ENCODE measurements at regions not wholly inside any gene's neighbourhood (a gene's known extent, or its start where the extent isn't known, plus 50 kb on each side); places are given as distances from the start of the nearest gene placed in this dataset.

DNA sequence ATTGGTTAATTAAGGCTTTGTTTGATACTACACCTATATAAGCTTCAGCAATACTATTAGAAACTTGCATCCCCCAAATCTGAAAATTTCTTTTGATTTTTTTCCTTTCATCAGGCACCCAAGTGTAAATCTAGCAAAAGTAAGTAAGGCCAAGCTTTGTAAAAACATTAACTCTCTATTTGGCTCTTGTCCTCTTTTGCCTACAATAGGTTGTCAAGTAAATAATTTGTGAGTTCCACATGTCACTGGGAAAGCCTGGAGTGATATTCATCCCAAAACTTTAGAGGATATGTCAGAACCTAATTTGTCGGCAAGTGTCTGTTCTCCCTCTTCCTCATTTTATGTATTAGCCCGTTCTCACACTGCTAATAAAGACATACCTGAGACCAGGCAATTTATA lies 492.4 kb downstream of the IPMK start:
- Mint-ChIP-seq H3K4me3 (ENCODE audit: unreplicated experiment) (no peak overlapping the region), H3K27me3 (ENCODE audit: insufficient read depth, unreplicated experiment) (no peaks in the 10 kb centered on the region), H3K27ac (ENCODE audit: low read depth, unreplicated experiment) (no peak overlapping the region), H3K36me3 (ENCODE audit: insufficient read depth, unreplicated experiment) (no peaks in the 10 kb centered on the region), H3K4me1 (ENCODE audit: insufficient read depth, unreplicated experiment) (peaks cover 10% of the 10 kb centered on the region), H3K9me3 (ENCODE audit: unreplicated experiment) (peaks cover 14% of the 10 kb centered on the region)
- BruUV-seq (replicated peaks): no TSS peak
- POLR2A ChIA-PET: interaction anchor here (1.8 kb wide), 1 partner anchor 14 kb away, joined by 4 read pairs; no protein-coding TSS in a partner anchor
- CTCF ChIA-PET: no interaction called here
- DNase-seq (ENCODE audit: unreplicated experiment): no peak
- no peak for TF ChIP-seq CTCF (IDR thresholded peaks at IDR 0.05; ENCODE audit: unreplicated experiment)
- intact Hi-C loops (cut with micrococcal nuclease): no loop called here

GRCh38 chr10:57769298-57769697 lies 498.4 kb downstream of the IPMK start:
- POLR2A ChIA-PET: no interaction called here
- Mint-ChIP-seq H3K4me3 (ENCODE audit: unreplicated experiment) (no peak overlapping the region), H3K27ac (ENCODE audit: low read depth, unreplicated experiment) (no peak overlapping the region), H3K27me3 (ENCODE audit: insufficient read depth, unreplicated experiment) (no peaks in the 10 kb centered on the region), H3K4me1 (ENCODE audit: insufficient read depth, unreplicated experiment) (peaks cover 10% of the 10 kb centered on the region), H3K36me3 (ENCODE audit: insufficient read depth, unreplicated experiment) (no peaks in the 10 kb centered on the region), H3K9me3 (ENCODE audit: unreplicated experiment) (peaks cover 8% of the 10 kb centered on the region)
- DNase-seq (ENCODE audit: unreplicated experiment): no peak
- TF ChIP-seq CTCF (IDR thresholded peaks at IDR 0.05; ENCODE audit: unreplicated experiment): no peak
- no TSS peak for BruUV-seq (replicated peaks)
- intact Hi-C loops (cut with micrococcal nuclease): no loop called here
- CTCF ChIA-PET: interaction anchor here (0.6 kb wide), 1 partner anchor 113 kb away, joined by 3 read pairs; no protein-coding TSS in a partner anchor

DNA sequence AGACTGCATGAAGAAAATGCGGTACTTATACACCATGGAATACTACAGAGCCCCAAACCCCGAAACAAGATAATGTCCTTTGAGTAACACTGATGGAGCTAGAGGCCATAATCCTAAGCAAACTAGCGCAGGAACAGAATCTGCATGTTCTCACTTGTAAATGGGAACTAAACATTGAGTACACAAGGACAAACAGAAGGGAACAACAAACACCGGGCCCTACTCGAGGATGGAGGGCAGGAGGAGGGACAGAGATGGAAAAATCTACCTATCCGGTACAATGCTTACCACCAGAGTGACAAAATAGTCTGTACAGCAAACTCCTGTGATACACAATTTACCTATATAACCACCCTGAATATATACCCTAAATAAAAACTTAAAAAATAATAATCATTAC lies 507.9 kb downstream of the IPMK start:
- intact Hi-C loops (cut with micrococcal nuclease): no loop called here
- H3K27ac Mint-ChIP-seq (ENCODE audit: low read depth, unreplicated experiment): no peak overlapping the region
- BruUV-seq (replicated peaks): no TSS peak
- CTCF ChIA-PET: no interaction called here
- H3K4me3 Mint-ChIP-seq (ENCODE audit: unreplicated experiment): no peak overlapping the region
- no peaks in the 10 kb centered on the region for H3K4me1 Mint-ChIP-seq (ENCODE audit: insufficient read depth, unreplicated experiment)
- no peak for TF ChIP-seq CTCF (IDR thresholded peaks at IDR 0.05; ENCODE audit: unreplicated experiment)
- no peak for DNase-seq (ENCODE audit: unreplicated experiment)
- H3K36me3 Mint-ChIP-seq (ENCODE audit: insufficient read depth, unreplicated experiment): no peaks in the 10 kb centered on the region
- no peaks in the 10 kb centered on the region for H3K9me3 Mint-ChIP-seq (ENCODE audit: unreplicated experiment)
- POLR2A ChIA-PET: interaction anchor here (0.9 to 2.0 kb wide), 4 partner anchors 14 to 54 kb away, joined by 3 to 4 read pairs (median 3); no protein-coding TSS in a partner anchor
- no peaks in the 10 kb centered on the region for H3K27me3 Mint-ChIP-seq (ENCODE audit: insufficient read depth, unreplicated experiment)

- TF ChIP-seq CTCF (IDR thresholded peaks at IDR 0.05; ENCODE audit: unreplicated experiment): no peak
- POLR2A ChIA-PET: no interaction called here
- Mint-ChIP-seq H3K4me1 (ENCODE audit: insufficient read depth, unreplicated experiment) (no peaks in the 10 kb centered on the region), H3K9me3 (ENCODE audit: unreplicated experiment) (peaks cover 8% of the 10 kb centered on the region), H3K36me3 (ENCODE audit: insufficient read depth, unreplicated experiment) (no peaks in the 10 kb centered on the region), H3K27ac (ENCODE audit: low read depth, unreplicated experiment) (no peak overlapping the region), H3K27me3 (ENCODE audit: insufficient read depth, unreplicated experiment) (no peaks in the 10 kb centered on the region), H3K4me3 (ENCODE audit: unreplicated experiment) (no peak overlapping the region)
- DNase-seq (ENCODE audit: unreplicated experiment): no peak
- intact Hi-C loops (cut with micrococcal nuclease): no loop called here
- CTCF ChIA-PET: no interaction called here
- BruUV-seq (replicated peaks): no TSS peak
Measured at GRCh38 chr10:57754803-57755202, 512.9 kb downstream of the IPMK start.

All from MCF 10A (cell line).